ENCODE measurements at regions not wholly inside any gene's neighbourhood (a gene's known extent, or its start where the extent isn't known, plus 50 kb on each side); places are given as distances from the start of the nearest gene placed in this dataset.

DNA sequence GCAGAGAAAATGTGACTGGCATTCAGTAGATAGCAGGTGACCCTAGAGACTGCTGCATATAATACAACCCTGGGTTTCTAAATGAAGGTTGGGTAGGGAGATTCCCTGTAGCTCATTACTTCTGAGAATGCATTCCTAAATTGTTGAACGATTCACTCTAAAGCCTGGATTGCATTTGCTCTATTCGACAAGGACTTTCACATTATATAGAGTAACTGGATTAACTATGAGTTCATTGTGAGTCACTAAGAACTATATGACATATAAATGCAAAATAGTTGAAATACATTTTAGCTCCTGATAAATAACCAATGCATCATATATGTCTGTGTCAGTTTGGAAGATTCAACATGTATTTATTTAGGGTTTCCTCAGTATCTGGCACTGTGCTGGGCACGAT lies 294.7 kb upstream of the CCDC54 start:
- TF ChIP-seq CTCF (IDR thresholded peaks at IDR 0.05; ENCODE audit: low read depth, low read length) = no peak
- no peak overlapping the region for H3K4me3 ChIP-seq (ENCODE audit: low read depth, low read length)

DNA sequence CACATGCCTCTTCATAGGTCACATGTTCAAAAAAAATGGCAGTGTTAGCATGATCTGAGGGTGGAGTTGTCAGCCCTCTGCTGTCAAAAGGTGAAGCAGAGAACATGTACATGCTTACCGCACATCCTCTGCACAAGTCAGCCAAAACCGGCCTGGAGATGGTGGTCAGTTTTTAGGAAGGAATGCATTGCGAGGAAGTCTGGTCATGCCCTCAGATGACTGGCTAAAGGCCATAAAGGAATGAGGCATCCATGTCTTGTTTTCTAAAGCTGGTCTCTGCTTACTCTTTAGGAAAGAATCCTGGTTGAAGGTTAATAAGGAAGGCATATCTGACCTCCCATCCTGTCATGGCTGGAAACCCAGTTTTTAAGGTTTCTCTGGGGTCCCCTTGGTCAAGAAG lies 292.0 kb upstream of the CCDC54 start:
- H3K4me3 ChIP-seq (ENCODE audit: low read depth, low read length) = no peak overlapping the region
- TF ChIP-seq CTCF (IDR thresholded peaks at IDR 0.05; ENCODE audit: low read depth, low read length) = no peak

GRCh38 chr3:107092121-107092520 lies 285.1 kb upstream of the CCDC54 start:
- no peak for TF ChIP-seq CTCF (IDR thresholded peaks at IDR 0.05; ENCODE audit: low read depth, low read length)
- H3K4me3 ChIP-seq (ENCODE audit: low read depth, low read length) = no peak overlapping the region

- no peak overlapping the region for H3K4me3 ChIP-seq (ENCODE audit: low read depth, low read length)
- TF ChIP-seq CTCF (IDR thresholded peaks at IDR 0.05; ENCODE audit: low read depth, low read length) = no peak
These were observed 278.4 kb upstream of the CCDC54 start for GRCh38 chr3:107098864-107099263.

DNA sequence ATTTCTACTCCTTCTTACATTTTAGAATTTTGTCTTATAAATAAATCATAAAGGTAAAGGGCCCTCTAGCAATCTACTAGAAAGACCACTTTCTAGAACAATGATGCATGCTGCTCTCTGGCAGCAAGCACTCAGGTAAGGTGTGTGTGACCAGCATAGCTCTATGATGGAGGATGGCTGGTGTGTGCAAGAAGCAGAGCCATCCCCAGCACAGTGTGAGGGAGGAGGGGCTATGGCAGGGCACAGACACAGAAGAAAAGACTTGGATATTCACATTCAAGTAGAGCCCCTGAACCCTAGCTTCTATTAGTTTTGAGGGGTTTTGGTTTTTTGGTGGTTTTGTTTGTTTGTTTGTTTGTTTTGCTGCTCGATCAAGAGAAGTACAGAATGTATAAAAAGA lies 277.1 kb upstream of the CCDC54 start:
- no peak for TF ChIP-seq CTCF (IDR thresholded peaks at IDR 0.05; ENCODE audit: low read depth, low read length)
- H3K4me3 ChIP-seq (ENCODE audit: low read depth, low read length) = no peak overlapping the region

- no peak for TF ChIP-seq CTCF (IDR thresholded peaks at IDR 0.05; ENCODE audit: low read depth, low read length)
- no peak overlapping the region for H3K4me3 ChIP-seq (ENCODE audit: low read depth, low read length)
These were observed 276.7 kb upstream of the CCDC54 start for GRCh38 chr3:107100573-107100972.

GRCh38 chr3:107103786-107104185 lies 273.5 kb upstream of the CCDC54 start:
- TF ChIP-seq CTCF (IDR thresholded peaks at IDR 0.05; ENCODE audit: low read depth, low read length) = no peak
- no peak overlapping the region for H3K4me3 ChIP-seq (ENCODE audit: low read depth, low read length)

Measured in WI38 (cell line).